ENCODE measurements at regions not wholly inside any gene's neighbourhood (a gene's known extent, or its start where the extent isn't known, plus 50 kb on each side); places are given as distances from the start of the nearest gene placed in this dataset.
"Not testable (repeated sequence)": the region's sequence is repeated elsewhere in the genome, so short reads cannot be mapped to it uniquely, and the experiment has no call there.

- Mint-ChIP-seq H3K36me3 (no peaks in the 10 kb centered on the region), H3K27ac (no peak overlapping the region), H3K27me3 (ENCODE audit: low read depth in 3 of 3) (peaks cover 0 to 2% (median 2%) of the 10 kb centered on the region in 3 donors), H3K9me3 (peaks cover 0 to 12% (median 3%) of the 10 kb centered on the region in 7 donors), H3K4me1 (no peaks in the 10 kb centered on the region), H3K4me3 (no peak overlapping the region)
- Histone ChIP-seq H3K4me3 (replicated peaks in 1 of 3; ENCODE audit: low read depth in 2 of 3, low read length in 3 of 3) (no peak overlapping the region), H3K4me2 (replicated peaks; ENCODE audit: extremely low read depth, low read length, poor library complexity, severe bottlenecking) (no peak overlapping the region), H3K9ac (ENCODE audit: insufficient read depth, low read length, poor library complexity, severe bottlenecking) (no peak overlapping the region), H3K36me3 (replicated peaks in 1 of 2; ENCODE audit: control insufficient read depth in 1 of 2, insufficient read depth in 2 of 2, low read length in 2 of 2) (no peaks in the 10 kb centered on the region), H2AFZ (ENCODE audit: insufficient read depth, low read depth, low read length, poor library complexity, severe bottlenecking) (no peak overlapping the region), H3K27me3 (ENCODE audit: control insufficient read depth in 2 of 2, insufficient read depth in 2 of 2, low read length in 2 of 2) (no peaks in the 10 kb centered on the region), H3K4me1 (ENCODE audit: control insufficient read depth in 1 of 2, insufficient read depth in 2 of 2, low read length in 2 of 2) (no peaks in the 10 kb centered on the region), H3K27ac (ENCODE audit: low read depth in 1 of 2, low read length in 2 of 2) (no peak overlapping the region), H4K20me1 (ENCODE audit: insufficient read depth, low read length) (no peaks in the 10 kb centered on the region), H3K9me3 (replicated peaks in 1 of 2; ENCODE audit: control insufficient read depth in 1 of 2, insufficient read depth in 1 of 2, low read length in 2 of 2) (peaks cover 4 to 11% of the 10 kb centered on the region in 2 donors), H3K79me2 (ENCODE audit: insufficient read depth, low read length) (no peaks in the 10 kb centered on the region)
- no peak for TF ChIP-seq CTCF (IDR thresholded peaks at IDR 0.05)
- WGBS (ENCODE audit: insufficient coverage), result no CpG with 5 or more reads among the region's 1 CpG
- DNase-seq, result no peak
- intact Hi-C loops (cut with micrococcal nuclease), result no loop called here
Measured at GRCh38 chr4:12016729-12017128, 588.0 kb upstream of the HS3ST1 start.

DNA sequence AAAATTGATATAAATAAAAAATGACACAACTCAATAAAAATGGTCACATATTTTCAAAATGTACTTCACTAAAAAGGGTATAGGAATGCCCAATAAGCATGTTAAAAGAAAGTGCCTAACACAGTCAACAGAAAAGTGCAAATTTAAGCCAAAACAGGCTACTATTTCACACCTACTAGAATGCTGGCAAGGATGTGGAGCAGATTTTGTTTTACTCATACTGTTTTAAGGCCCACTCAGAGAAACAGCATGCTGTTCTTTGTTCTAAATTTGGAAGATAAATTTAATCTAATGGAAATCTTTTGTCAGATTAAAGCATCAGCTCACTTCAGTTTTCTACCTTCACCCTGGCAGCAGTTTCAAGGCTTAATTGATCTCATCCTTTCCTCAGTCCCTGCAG, 576.8 kb upstream of the HS3ST1 start:
- H3K27ac Mint-ChIP-seq, result no peak overlapping the region
- H3K36me3 Mint-ChIP-seq, result no peaks in the 10 kb centered on the region
- DNase-seq, result no peak
- H3K9me3 ChIP-seq (replicated peaks in 1 of 2; ENCODE audit: control insufficient read depth in 1 of 2, insufficient read depth in 1 of 2, low read length in 2 of 2), result peaks cover 0 to 3% of the 10 kb centered on the region in 2 donors
- no peaks in the 10 kb centered on the region for H3K36me3 ChIP-seq (replicated peaks in 1 of 2; ENCODE audit: control insufficient read depth in 1 of 2, insufficient read depth in 2 of 2, low read length in 2 of 2)
- no peaks in the 10 kb centered on the region for H3K27me3 ChIP-seq (ENCODE audit: control insufficient read depth in 2 of 2, insufficient read depth in 2 of 2, low read length in 2 of 2)
- H3K9me3 Mint-ChIP-seq, result peaks cover 0 to 7% (median 0%) of the 10 kb centered on the region in 7 donors
- no peak overlapping the region for H3K4me3 Mint-ChIP-seq
- peaks cover 0 to 1% (median 0%) of the 10 kb centered on the region in 3 donors for H3K27me3 Mint-ChIP-seq (ENCODE audit: low read depth in 3 of 3)
- no peak overlapping the region for H2AFZ ChIP-seq (ENCODE audit: insufficient read depth, low read depth, low read length, poor library complexity, severe bottlenecking)
- TF ChIP-seq CTCF (IDR thresholded peaks at IDR 0.05), result no peak
- no peaks in the 10 kb centered on the region for H3K79me2 ChIP-seq (ENCODE audit: insufficient read depth, low read length)
- H3K9ac ChIP-seq (ENCODE audit: insufficient read depth, low read length, poor library complexity, severe bottlenecking), result no peak overlapping the region
- H3K4me2 ChIP-seq (replicated peaks; ENCODE audit: extremely low read depth, low read length, poor library complexity, severe bottlenecking), result no peak overlapping the region
- no peaks in the 10 kb centered on the region for H3K4me1 ChIP-seq (ENCODE audit: control insufficient read depth in 1 of 2, insufficient read depth in 2 of 2, low read length in 2 of 2)
- no peak overlapping the region for H3K4me3 ChIP-seq (replicated peaks in 1 of 3; ENCODE audit: low read depth in 2 of 3, low read length in 3 of 3)
- no peaks in the 10 kb centered on the region for H4K20me1 ChIP-seq (ENCODE audit: insufficient read depth, low read length)
- intact Hi-C loops (cut with micrococcal nuclease), result no loop called here
- H3K27ac ChIP-seq (ENCODE audit: low read depth in 1 of 2, low read length in 2 of 2), result no peak overlapping the region
- no peaks in the 10 kb centered on the region for H3K4me1 Mint-ChIP-seq

DNA sequence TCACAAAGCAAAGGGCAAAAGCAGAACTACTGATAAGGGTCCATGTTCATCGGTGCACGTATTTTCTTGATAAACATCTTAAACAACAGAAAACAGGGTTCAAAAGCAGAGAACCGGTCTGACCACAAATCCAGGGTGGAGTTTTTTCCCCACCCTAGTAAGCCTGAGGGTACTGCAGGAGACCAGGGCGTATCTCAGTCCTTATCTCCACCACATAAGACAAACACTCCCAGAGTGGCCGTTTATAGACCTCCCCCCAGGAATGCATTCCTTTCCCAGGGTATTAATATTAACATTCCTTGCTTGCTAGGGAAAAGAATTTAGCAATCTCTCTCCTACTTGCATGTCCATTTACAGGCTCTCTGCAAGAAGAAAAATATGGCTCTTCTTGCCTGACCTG, 567.9 kb upstream of the HS3ST1 start:
- not testable (repeated sequence) for H3K27ac Mint-ChIP-seq; H3K27me3 Mint-ChIP-seq (ENCODE audit: low read depth in 3 of 3); H3K36me3 ChIP-seq (replicated peaks in 1 of 2; ENCODE audit: control insufficient read depth in 1 of 2, insufficient read depth in 2 of 2, low read length in 2 of 2)

More for the DNA sequence above, 567.9 kb upstream of the HS3ST1 start:
- H3K4me3 Mint-ChIP-seq; H3K79me2 ChIP-seq (ENCODE audit: insufficient read depth, low read length); H3K4me2 ChIP-seq (replicated peaks; ENCODE audit: extremely low read depth, low read length, poor library complexity, severe bottlenecking); DNase-seq; H4K20me1 ChIP-seq (ENCODE audit: insufficient read depth, low read length); H3K4me3 ChIP-seq (replicated peaks in 1 of 3; ENCODE audit: low read depth in 2 of 3, low read length in 3 of 3); H3K9ac ChIP-seq (ENCODE audit: insufficient read depth, low read length, poor library complexity, severe bottlenecking); intact Hi-C loops (cut with micrococcal nuclease); H3K27ac ChIP-seq (ENCODE audit: low read depth in 1 of 2, low read length in 2 of 2); H2AFZ ChIP-seq (ENCODE audit: insufficient read depth, low read depth, low read length, poor library complexity, severe bottlenecking); H3K4me1 ChIP-seq (ENCODE audit: control insufficient read depth in 1 of 2, insufficient read depth in 2 of 2, low read length in 2 of 2); H3K36me3 Mint-ChIP-seq; H3K4me1 Mint-ChIP-seq; H3K27me3 ChIP-seq (ENCODE audit: control insufficient read depth in 2 of 2, insufficient read depth in 2 of 2, low read length in 2 of 2): not testable (repeated sequence)
- 78% methylated on average over 3 of the region's 5 CpGs for WGBS (ENCODE audit: insufficient coverage)
- peaks cover 3 to 25% (median 16%) of the 10 kb centered on the region in 7 donors for H3K9me3 Mint-ChIP-seq
- peaks cover 27 to 28% of the 10 kb centered on the region in 2 donors for H3K9me3 ChIP-seq (replicated peaks in 1 of 2; ENCODE audit: control insufficient read depth in 1 of 2, insufficient read depth in 1 of 2, low read length in 2 of 2)
